ENCODE measurements at regions not wholly inside any gene's neighbourhood (a gene's known extent, or its start where the extent isn't known, plus 50 kb on each side); places are given as distances from the start of the nearest gene placed in this dataset.

DNA sequence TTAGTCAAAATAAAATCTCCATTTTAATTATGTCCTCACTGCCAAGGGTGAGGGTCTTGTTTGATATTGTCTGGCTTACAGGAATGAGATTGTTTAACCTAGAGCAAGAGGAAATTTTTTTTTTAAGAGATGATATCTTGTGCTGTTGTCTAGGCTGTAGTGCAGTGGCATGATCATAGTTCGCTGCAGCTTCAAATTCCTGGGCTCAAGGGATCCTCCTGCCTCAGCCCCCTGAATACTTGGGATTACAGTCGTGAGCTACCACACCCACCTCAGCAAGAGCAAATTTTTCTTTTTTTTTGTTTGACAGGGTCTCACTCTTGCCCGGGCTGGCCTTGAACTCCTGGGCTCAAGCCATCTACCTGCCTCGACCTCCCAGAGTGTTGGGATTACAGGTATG lies 84.6 kb downstream of the DISP1 start:
- TF ChIP-seq GATA2 (IDR thresholded peaks at IDR 0.05; ENCODE audit: low read depth, low read length) (no peak), GATA3 (IDR thresholded peaks at IDR 0.05; ENCODE audit: low read depth, low read length) (no peak)
